Activated naive CD8-positive, alpha-beta T cell treated with anti-CD3 and anti-CD28 coated beads for 36 hours (primary cell): ENCODE measurements at regions not wholly inside any gene's neighbourhood (a gene's known extent, or its start where the extent isn't known, plus 50 kb on each side); places are given as distances from the start of the nearest gene placed in this dataset.

Source experiments
- DNase-seq: peaks from one replicate; pipeline ENCODE4 v3.0.0; 2021
- H3K27ac Mint-ChIP-seq: one replicate; pipeline ENCODE4 v1.8.0; 2022; ENCODE audit warnings: mild to moderate bottlenecking, moderate library complexity, mixed read lengths
- H3K27me3 Mint-ChIP-seq: one replicate; pipeline ENCODE4 v1.8.0; 2022; ENCODE audit warnings: mild to moderate bottlenecking, mixed read lengths
- H3K36me3 Mint-ChIP-seq: one replicate; pipeline ENCODE4 v1.8.0; 2021; ENCODE audit warnings: mild to moderate bottlenecking, mixed read lengths
- H3K4me1 Mint-ChIP-seq: one replicate; pipeline ENCODE4 v1.8.0; 2021; ENCODE audit warnings: mixed read lengths
- H3K4me3 Mint-ChIP-seq: one replicate; pipeline ENCODE4 v1.8.0; 2022; ENCODE audit warnings: mild to moderate bottlenecking, moderate library complexity, mixed read lengths
- H3K9me3 Mint-ChIP-seq: one replicate; pipeline ENCODE4 v1.8.0; 2022; ENCODE audit warnings: mixed read lengths

DNA sequence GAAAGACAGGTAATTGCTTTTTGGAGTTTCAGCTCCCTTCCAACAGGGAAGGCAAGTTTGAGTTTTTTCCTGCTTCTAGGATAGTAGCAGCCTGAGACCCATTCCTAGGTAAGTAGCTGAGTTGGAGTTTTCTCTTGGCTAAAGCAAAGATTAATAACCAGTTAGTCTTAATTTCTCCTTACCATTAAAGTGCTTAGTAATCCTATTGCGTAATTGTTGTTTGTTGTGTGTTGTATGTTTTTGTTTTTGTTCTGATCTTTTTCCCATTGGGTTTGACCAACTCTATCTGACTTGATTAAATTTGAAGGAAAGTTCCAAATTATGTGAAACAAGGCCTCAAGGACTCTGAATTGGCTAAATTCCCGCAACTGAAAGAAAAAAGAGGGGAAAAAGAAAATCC lies 83.5 kb downstream of the TBX22 start:
- H3K4me1 Mint-ChIP-seq: no peaks in the 10 kb centered on the region
- H3K36me3 Mint-ChIP-seq: no peaks in the 10 kb centered on the region
- peaks cover 1% of the 10 kb centered on the region for H3K9me3 Mint-ChIP-seq
- no peak overlapping the region for H3K4me3 Mint-ChIP-seq
- DNase-seq: no peak
- H3K27me3 Mint-ChIP-seq: no peaks in the 10 kb centered on the region
- H3K27ac Mint-ChIP-seq: no peak overlapping the region

DNA sequence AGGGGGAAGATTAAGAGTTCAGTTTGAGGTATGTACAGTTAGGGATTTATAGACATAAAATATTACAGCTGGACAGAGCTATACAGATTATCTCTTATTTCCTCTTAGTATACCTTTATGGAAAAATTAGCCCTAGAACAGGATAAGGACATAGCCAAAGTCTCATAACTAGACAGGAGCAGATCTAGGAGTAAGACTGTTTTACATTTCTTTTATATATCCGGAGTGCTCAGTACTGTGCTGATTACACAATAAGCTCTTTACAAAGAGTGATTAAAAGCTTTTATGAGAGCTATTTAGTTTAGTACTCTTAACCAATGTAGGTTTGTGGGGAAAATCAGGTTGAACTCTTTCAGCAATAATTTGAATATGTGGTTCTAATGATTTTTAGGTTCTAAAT lies 105.8 kb downstream of the TBX22 start:
- DNase-seq: no peak
- H3K9me3 Mint-ChIP-seq: peaks cover under 1% of the 10 kb centered on the region
- H3K27me3 Mint-ChIP-seq: no peaks in the 10 kb centered on the region
- no peak overlapping the region for H3K4me3 Mint-ChIP-seq
- H3K36me3 Mint-ChIP-seq: no peaks in the 10 kb centered on the region
- no peaks in the 10 kb centered on the region for H3K4me1 Mint-ChIP-seq
- H3K27ac Mint-ChIP-seq: no peak overlapping the region

DNA sequence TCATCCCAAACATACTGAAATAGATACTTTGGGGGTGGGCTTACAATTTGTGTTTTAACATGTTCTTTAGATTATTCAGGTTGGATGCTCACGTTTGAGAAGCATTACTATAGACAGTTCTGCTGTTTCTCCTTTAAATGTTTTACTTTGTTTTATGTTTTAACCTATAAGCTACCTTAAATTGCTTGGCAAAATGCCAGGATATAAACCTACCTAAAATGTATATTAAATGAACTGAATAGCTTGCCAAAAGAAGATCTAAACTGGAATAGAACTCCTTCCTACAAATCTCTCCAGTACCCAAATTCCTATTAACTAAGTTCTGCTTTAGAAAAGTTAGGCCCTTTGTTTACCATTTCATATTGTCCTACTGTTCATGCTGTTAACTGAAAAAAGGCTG lies 124.4 kb downstream of the TBX22 start:
- Mint-ChIP-seq H3K9me3 (no peaks in the 10 kb centered on the region), H3K27ac (no peak overlapping the region), H3K36me3 (no peaks in the 10 kb centered on the region), H3K4me1 (no peaks in the 10 kb centered on the region), H3K27me3 (no peaks in the 10 kb centered on the region), H3K4me3 (no peak overlapping the region)
- no peak for DNase-seq

DNA sequence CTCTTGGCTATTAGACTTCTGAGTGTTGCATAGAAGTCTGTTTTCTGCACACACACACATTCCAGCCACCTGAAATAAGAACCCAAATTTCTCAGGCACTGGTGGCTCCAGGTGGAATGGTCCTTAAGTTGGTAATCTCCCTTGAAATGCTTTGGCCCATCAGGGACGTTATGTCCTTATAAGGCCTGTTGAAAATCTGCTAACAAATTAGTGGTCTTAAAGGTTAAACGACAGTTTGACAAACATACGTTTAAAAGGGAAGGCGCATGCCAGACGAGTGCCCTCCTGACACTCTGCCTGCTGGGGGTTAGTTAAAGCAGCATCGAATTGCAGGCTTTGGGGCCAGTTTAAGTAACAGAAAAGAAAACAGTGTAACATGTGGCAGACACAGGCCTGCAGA lies 125.0 kb downstream of the TBX22 start:
- Mint-ChIP-seq H3K9me3 (no peaks in the 10 kb centered on the region), H3K27me3 (no peaks in the 10 kb centered on the region), H3K36me3 (no peaks in the 10 kb centered on the region), H3K27ac (no peak overlapping the region), H3K4me3 (no peak overlapping the region), H3K4me1 (no peaks in the 10 kb centered on the region)
- no peak for DNase-seq

DNA sequence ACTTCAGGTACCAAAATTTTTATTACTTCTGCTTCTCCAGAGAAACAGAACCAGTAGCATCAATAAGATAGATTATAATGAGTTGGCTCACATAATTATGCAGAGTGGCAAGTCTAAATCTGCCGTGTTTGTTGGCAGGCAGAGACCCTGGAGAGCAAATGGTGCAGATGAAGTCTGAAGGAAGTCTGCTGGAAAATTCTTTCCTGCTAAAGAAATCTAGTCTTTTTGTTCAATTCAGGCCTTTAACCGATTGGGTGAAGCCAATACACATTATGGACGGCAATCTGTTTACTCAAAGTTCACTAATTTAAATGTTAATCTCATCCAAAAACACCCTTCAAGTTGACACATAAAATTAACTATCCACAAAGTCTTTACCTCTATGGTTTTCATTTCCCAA lies 156.0 kb downstream of the TBX22 start:
- H3K27me3 Mint-ChIP-seq: no peaks in the 10 kb centered on the region

DNA sequence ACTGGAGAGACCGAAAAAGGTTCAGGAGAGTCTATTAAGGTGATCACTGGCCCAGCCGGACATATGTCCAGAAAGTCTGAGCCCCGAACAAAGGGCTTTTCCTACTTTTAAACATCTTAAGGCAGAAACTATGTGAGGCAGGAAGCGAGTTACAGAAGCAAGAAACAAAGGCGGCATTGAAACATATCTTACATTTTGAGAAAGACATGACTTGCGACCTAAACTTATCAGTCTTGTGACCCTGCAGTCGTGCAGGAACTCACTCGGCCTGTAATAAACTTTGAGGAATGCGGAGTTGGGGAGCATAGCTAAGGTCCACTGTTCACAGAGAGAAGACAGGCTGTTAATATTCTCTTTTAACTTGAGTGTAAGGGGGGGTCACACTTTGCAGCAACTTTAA lies 158.7 kb downstream of the TBX22 start:
- no peaks in the 10 kb centered on the region for H3K27me3 Mint-ChIP-seq
- H3K4me3 Mint-ChIP-seq: no peak overlapping the region

More for the DNA sequence above, 156.0 kb downstream of the TBX22 start:
- H3K9me3 Mint-ChIP-seq: no peaks in the 10 kb centered on the region
- no peak for DNase-seq
- H3K4me1 Mint-ChIP-seq: no peaks in the 10 kb centered on the region
- no peak overlapping the region for H3K4me3 Mint-ChIP-seq
- no peaks in the 10 kb centered on the region for H3K36me3 Mint-ChIP-seq
- H3K27ac Mint-ChIP-seq: no peak overlapping the region

DNA sequence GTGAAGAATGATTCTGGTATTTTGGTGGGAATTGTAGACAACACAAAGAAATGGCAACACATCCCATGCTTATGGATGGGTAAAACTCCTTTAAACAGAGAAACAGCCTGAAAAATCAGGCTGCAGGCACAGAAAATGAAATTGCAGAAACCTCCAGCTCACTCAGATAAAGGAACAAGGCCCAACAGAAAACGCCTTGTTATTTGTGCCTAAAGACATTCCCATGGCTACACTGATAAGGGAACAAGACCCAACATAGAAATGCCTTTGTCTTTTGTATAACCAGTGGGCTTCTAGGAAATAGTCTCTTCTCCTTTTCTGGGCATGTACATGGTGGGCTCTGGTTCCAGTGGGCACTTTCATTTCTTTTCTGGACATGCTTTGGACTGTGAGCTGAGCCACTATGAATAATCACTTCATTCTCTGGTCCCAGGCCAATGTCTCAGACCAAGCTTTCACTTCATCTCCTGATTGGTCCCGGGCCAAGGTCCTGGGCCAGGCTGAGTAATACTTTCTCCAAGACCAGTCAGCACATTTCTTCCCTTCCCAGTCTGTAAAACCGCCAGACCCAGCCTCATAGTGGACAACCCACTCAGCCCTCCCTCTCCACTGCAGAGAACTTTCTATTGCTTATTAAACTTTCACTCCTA lies 160.5 kb downstream of the TBX22 start:
- no peak for DNase-seq
- Mint-ChIP-seq H3K27ac (no peak overlapping the region), H3K36me3 (no peaks in the 10 kb centered on the region), H3K27me3 (no peaks in the 10 kb centered on the region), H3K4me3 (no peak overlapping the region), H3K9me3 (no peaks in the 10 kb centered on the region), H3K4me1 (no peaks in the 10 kb centered on the region)

More for the DNA sequence above, 158.7 kb downstream of the TBX22 start:
- no peaks in the 10 kb centered on the region for H3K4me1 Mint-ChIP-seq
- no peaks in the 10 kb centered on the region for H3K9me3 Mint-ChIP-seq
- DNase-seq: no peak
- no peaks in the 10 kb centered on the region for H3K36me3 Mint-ChIP-seq
- no peak overlapping the region for H3K27ac Mint-ChIP-seq

DNA sequence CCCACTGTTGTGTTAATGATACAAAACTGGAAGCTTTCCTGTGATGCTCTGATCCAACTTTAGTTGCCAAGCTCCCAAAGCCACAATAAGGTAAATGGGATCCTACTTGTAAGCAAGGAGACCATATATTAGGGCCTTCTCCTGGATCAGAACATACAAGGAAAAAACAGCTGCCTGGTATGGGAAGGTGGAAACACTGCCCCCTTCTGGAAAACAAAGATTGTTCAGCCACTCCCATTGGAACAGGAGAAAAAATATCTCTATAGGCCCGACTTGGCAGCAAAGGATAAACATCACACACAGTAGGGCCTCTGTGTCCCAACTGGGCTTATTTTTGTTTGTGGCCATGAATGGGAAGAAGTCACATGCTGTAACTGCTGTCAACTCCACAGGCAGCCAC lies 166.5 kb downstream of the TBX22 start:
- Mint-ChIP-seq H3K27ac (no peak overlapping the region), H3K36me3 (no peaks in the 10 kb centered on the region), H3K4me1 (no peaks in the 10 kb centered on the region), H3K4me3 (no peak overlapping the region), H3K9me3 (no peaks in the 10 kb centered on the region), H3K27me3 (no peaks in the 10 kb centered on the region)
- DNase-seq: no peak

DNA sequence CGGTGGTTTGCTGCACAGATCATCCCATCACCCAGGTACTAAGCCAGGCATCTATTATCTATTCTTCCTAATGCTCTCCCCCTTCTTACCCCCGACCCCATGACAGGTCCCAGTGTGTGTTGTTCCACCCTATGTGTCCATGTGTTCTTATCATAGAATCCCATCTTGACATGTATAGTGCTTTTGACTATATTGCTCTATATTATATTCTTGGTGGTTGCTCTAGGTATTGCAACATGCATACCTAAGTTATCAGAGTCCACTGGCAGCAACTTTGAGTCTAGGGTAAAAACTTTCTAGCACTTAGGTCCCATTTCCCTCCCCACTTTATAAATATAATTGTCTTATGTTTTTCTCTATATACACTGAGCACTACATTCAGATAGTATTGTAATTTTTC lies 170.3 kb downstream of the TBX22 start:
- no peak for DNase-seq
- no peak overlapping the region for H3K4me3 Mint-ChIP-seq
- no peaks in the 10 kb centered on the region for H3K36me3 Mint-ChIP-seq
- no peaks in the 10 kb centered on the region for H3K27me3 Mint-ChIP-seq
- no peaks in the 10 kb centered on the region for H3K4me1 Mint-ChIP-seq
- H3K9me3 Mint-ChIP-seq: no peaks in the 10 kb centered on the region
- H3K27ac Mint-ChIP-seq: no peak overlapping the region

DNA sequence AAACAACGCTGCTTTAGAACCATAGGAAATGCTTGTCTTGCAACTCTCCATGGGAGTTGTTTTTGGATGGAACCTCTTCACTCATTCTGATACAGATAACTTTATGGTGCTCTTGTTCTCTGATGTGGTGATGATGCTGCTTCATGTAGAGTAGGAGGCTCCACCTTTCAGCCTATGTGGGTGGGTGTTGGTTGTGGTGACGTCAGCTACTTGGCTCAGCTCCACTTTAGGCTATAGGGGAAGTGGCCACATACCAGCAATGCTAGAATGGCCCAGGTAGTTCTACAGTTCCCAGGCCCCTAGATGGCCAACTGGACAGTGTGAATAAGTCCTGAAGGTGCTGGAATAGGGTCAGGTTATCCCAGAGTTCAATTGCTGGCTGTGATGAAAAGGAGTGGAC lies 192.1 kb downstream of the TBX22 start:
- Mint-ChIP-seq H3K4me3 (no peak overlapping the region), H3K27ac (no peak overlapping the region), H3K9me3 (no peaks in the 10 kb centered on the region), H3K4me1 (no peaks in the 10 kb centered on the region), H3K36me3 (no peaks in the 10 kb centered on the region), H3K27me3 (no peaks in the 10 kb centered on the region)
- DNase-seq: no peak

DNA sequence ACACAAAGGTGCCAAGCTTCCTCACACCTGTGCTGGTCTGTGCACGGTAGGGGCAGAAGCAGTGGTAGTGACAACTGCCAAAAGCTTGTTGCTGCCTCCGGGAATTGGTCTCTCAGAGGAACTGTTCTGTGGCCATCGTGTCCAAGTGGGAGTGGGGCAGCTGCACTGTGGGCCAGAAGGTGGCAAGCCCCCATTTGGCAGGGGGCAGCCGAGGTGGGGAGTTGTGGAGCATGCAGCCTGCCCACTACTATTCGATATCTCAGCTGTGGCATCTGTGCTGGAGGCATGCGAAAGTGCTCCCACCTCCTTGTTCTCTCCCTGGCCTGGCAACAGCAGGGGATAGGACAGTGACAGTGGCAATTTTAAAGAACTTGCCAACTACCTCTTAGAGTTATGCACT lies 192.8 kb downstream of the TBX22 start:
- Mint-ChIP-seq H3K27ac (no peak overlapping the region), H3K4me3 (no peak overlapping the region), H3K4me1 (no peaks in the 10 kb centered on the region), H3K36me3 (no peaks in the 10 kb centered on the region), H3K27me3 (no peaks in the 10 kb centered on the region), H3K9me3 (no peaks in the 10 kb centered on the region)
- DNase-seq: no peak

DNA sequence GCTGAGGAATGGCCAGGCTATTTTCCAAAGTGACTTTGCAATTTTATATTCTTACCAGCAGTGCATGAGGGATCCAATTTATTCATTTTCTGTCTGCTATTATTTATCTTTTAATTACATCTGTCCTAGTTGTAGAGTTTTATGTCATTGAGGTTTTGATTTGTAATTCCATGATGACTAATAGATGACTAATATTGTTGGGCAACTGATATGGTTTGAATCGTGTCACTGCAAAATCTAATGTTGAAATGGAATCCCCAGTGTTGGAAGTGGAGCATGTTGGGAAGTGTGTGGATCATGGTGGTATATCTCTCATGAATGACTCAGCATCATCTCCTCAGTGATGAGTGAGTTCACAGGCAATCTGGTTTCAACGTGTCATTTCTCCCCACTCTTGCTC lies 201.5 kb downstream of the TBX22 start:
- H3K4me3 Mint-ChIP-seq: no peak overlapping the region
- H3K4me1 Mint-ChIP-seq: no peaks in the 10 kb centered on the region
- H3K36me3 Mint-ChIP-seq: no peaks in the 10 kb centered on the region
- DNase-seq: no peak
- H3K9me3 Mint-ChIP-seq: peaks cover 2% of the 10 kb centered on the region
- H3K27ac Mint-ChIP-seq: no peak overlapping the region
- no peaks in the 10 kb centered on the region for H3K27me3 Mint-ChIP-seq

DNA sequence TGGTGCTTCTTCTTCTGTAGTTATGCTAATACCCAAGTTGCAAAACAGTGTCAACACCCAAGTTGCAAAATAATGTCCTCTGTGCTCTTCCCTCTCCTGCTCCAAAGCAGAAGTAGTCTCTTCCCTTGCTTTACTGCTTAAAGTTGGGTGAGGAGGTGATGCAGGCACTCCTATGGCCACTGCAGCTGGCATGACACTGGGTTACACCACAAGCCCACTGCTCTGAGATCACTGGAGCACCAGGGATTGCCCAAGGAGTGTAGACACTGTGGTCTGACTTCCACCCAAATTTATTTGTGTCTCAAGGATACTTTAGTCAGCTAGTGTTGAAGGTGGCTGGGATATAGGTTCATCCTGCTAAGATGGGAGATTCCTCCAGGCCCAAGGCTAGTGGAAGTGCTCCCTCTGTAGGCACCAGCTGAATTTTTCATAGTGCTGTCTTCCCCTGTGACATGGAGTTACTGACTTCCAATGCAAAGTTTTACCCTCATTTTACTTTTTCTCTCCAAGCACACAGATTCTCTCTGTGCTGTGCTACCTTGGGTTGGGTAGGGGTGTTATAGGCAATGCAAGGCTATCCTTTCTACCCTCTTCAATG lies 196.2 kb upstream of the TENT5D start:
- no peak overlapping the region for H3K4me3 Mint-ChIP-seq

DNA sequence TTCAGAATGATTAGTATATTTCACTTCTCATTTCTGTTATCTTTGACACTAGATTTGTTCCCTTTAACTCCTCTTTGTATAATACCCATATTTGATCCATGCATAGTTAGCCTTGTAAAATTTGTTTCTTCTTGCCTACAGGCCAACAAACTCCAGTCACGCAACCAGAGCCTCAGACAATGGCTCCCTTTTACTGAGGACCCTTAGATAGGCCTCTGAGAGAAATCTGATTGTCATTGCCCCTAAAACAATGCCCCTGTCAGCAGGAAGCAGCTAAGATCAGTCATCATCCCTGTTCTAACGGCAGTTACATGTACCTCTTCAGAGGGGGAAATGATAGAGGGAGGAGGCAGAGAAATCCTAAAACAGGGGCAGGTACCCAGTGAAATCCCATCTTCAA lies 190.6 kb upstream of the TENT5D start:
- Mint-ChIP-seq H3K36me3 (no peaks in the 10 kb centered on the region), H3K27ac (no peak overlapping the region), H3K4me1 (no peaks in the 10 kb centered on the region), H3K27me3 (no peaks in the 10 kb centered on the region), H3K9me3 (peaks cover 2% of the 10 kb centered on the region), H3K4me3 (no peak overlapping the region)
- DNase-seq: no peak

More for the DNA sequence above, 196.2 kb upstream of the TENT5D start:
- Mint-ChIP-seq H3K4me1 (no peaks in the 10 kb centered on the region), H3K27me3 (no peaks in the 10 kb centered on the region), H3K27ac (no peak overlapping the region), H3K36me3 (no peaks in the 10 kb centered on the region), H3K9me3 (peaks cover 2% of the 10 kb centered on the region)
- DNase-seq: no peak

DNA sequence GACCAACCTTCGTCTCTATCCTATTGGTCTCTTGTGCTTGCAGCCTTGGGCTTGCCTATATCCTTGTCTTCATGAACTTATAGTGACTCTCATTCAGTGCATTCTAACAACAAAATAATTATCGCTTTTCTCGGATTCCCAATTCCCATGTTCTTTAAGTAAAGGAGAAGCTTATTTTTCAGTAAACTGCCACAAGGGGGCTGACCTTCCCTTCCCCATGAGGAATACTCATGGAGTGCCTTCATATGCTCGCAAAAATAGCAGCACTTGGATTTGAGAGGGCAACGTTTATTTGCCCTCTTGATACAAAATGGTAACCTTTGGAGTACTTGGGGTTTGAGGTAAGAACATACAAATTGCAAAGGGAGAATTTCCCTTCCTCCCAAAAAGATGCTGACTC lies 183.2 kb upstream of the TENT5D start:
- Mint-ChIP-seq H3K9me3 (no peaks in the 10 kb centered on the region), H3K27ac (no peak overlapping the region), H3K36me3 (no peaks in the 10 kb centered on the region), H3K4me3 (no peak overlapping the region), H3K27me3 (no peaks in the 10 kb centered on the region), H3K4me1 (no peaks in the 10 kb centered on the region)
- DNase-seq: no peak

DNA sequence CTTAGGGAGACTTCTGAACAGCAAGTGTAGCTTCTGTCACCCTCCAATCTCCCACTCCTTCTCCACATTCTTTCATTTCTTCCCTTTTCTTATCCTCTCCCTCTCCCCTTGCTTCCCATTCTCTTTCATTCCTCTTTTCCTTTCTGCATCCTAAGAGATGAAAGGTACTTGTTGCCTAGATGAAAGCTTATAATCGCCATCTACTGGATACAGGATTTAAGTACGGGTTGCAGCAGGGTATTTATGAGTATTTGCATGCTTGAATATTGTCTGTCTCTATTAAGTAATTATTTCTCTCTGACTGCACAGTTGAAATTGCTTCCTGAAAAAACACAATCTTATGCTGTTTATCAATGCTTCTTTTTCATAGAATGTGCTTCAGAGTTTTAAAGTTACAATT lies 174.0 kb upstream of the TENT5D start:
- Mint-ChIP-seq H3K36me3 (no peaks in the 10 kb centered on the region), H3K4me3 (no peak overlapping the region), H3K9me3 (no peaks in the 10 kb centered on the region), H3K27ac (no peak overlapping the region), H3K4me1 (no peaks in the 10 kb centered on the region), H3K27me3 (no peaks in the 10 kb centered on the region)
- DNase-seq: no peak
